ENCODE measurements at regions not wholly inside any gene's neighbourhood (a gene's known extent, or its start where the extent isn't known, plus 50 kb on each side); places are given as distances from the start of the nearest gene placed in this dataset.

DNA sequence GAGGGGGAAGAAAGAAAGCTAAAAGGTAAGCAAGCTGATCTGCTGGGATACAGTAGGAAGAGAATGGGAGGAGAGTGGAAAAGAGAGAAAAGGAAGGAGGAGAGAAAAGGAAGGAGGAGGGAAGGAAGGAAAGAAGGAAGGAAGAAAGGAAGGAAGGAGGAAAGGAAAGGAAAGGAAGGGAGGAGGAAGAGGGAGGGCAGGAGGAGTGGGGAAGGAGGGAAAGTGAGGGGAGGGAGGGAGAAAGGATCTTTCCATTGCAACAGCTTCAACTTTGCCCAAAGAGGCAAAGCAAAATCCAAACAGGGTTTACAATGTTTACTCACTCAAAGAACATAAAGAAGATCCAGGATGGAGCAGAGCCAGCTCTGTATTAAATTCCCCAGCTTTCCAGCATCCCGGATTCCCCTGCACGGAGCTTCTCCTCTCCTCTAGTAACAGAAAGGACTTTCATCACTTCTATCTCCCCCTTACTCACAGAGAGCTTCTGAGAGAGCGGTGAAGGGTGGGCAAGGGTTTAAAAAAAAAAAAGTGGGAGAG lies 494.2 kb upstream of the PROK2 start:
- Histone ChIP-seq H3K36me3 (no peaks in the 10 kb centered on the region), H3K4me1 (peaks cover 10 to 28% (median 26%) of the 10 kb centered on the region in 4 donors), H3K27ac (replicated peaks in 1 of 4) (peak overlapping the region in 1 of 4 donors; percentile 30), H3K27me3 (no peaks in the 10 kb centered on the region), H3K4me3 (no peak overlapping the region), H3K9me3 (peaks cover 0 to 7% (median 5%) of the 10 kb centered on the region in 4 donors)
- TF ChIP-seq POLR2A (IDR thresholded peaks at IDR 0.05; ENCODE audit: low read depth) (no peak), POLR2AphosphoS5 (IDR thresholded peaks at IDR 0.05) (no peak), EP300 (IDR thresholded peaks at IDR 0.05) (no peak)
- TF ChIP-seq, protein P1, sequence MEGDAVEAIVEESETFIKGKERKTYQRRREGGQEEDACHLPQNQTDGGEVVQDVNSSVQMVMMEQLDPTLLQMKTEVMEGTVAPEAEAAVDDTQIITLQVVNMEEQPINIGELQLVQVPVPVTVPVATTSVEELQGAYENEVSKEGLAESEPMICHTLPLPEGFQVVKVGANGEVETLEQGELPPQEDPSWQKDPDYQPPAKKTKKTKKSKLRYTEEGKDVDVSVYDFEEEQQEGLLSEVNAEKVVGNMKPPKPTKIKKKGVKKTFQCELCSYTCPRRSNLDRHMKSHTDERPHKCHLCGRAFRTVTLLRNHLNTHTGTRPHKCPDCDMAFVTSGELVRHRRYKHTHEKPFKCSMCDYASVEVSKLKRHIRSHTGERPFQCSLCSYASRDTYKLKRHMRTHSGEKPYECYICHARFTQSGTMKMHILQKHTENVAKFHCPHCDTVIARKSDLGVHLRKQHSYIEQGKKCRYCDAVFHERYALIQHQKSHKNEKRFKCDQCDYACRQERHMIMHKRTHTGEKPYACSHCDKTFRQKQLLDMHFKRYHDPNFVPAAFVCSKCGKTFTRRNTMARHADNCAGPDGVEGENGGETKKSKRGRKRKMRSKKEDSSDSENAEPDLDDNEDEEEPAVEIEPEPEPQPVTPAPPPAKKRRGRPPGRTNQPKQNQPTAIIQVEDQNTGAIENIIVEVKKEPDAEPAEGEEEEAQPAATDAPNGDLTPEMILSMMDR (IDR thresholded peaks at IDR 0.05), result no peak
- no peak for DNase-seq (ENCODE audit: extremely low spot score)
- WGBS, result 65% methylated on average over 3 of the region's 3 CpGs
- intact Hi-C loops (cut with DNase I), result no loop called here

DNA sequence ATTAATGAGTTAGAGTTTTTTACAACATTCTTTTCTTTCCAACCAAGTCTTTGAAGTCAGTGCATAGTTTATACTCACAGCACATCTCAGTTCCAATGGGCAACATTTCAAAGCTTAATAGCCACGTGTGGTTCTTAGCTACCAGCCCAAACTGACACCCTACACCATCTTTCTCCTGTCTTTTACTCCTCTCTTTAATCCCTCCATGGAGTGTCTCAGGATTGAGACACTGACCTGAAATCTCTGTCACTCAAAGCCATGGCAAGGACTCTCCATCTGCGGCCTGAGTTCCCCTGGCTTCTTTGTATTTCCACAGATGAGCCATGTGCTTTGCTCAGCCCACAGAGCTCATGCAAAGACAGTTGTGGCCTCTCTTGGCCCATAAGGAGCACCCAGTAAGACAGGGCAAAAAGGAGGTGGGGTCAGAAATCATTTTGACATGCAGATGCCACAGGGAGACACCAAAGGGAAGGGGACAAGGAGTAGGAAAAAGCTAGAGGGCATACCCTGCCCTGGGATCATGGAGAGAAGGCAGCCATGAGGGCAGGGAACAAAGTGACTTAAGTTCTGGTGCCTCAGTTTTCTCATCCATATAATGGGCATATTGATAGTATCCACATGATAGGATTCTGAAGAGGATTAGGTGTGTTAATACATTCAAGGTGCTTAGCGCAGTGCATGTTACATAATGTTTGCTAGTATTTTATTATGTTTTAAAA lies 493.6 kb upstream of the PROK2 start:
- intact Hi-C loops (cut with DNase I), result no loop called here

DNA sequence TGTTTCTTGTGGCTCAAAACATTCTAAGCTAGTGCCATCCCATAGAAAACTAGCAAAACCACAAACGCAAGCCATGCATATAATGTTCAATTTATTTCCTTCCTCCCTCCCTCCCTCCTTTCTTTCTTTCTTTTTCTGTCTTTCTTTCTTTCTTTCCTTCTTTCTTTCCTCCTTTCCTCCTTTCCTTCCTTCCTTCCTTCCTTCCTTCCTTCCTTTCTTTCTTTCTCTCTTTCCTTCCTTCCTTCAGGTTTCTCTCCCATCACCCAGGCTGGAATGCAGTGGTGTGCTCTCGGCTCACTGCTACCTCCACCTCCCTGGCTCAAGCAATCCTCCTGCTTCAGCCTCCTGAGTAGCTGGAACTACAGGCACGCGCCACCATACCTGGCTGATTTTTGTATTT lies 492.8 kb upstream of the PROK2 start:
- TF ChIP-seq POLR2AphosphoS5 (IDR thresholded peaks at IDR 0.05) (no peak), EP300 (IDR thresholded peaks at IDR 0.05) (no peak), POLR2A (IDR thresholded peaks at IDR 0.05; ENCODE audit: low read depth) (no peak)
- TF ChIP-seq, protein P1 (IDR thresholded peaks at IDR 0.05), result no peak
- intact Hi-C loops (cut with DNase I), result no loop called here

More for the DNA sequence above, 493.6 kb upstream of the PROK2 start:
- Histone ChIP-seq H3K4me1 (peaks cover 16 to 35% (median 33%) of the 10 kb centered on the region in 4 donors), H3K9me3 (peaks cover 0 to 7% (median 5%) of the 10 kb centered on the region in 4 donors), H3K27ac (replicated peaks in 1 of 4) (no peak overlapping the region), H3K27me3 (no peaks in the 10 kb centered on the region), H3K36me3 (no peaks in the 10 kb centered on the region), H3K4me3 (no peak overlapping the region)
- DNase-seq (ENCODE audit: extremely low spot score), result no peak
- no peak for TF ChIP-seq POLR2A (IDR thresholded peaks at IDR 0.05; ENCODE audit: low read depth)
- no peak for TF ChIP-seq POLR2AphosphoS5 (IDR thresholded peaks at IDR 0.05)
- no peak for TF ChIP-seq EP300 (IDR thresholded peaks at IDR 0.05)
- TF ChIP-seq, protein P1 (IDR thresholded peaks at IDR 0.05), result no peak
- WGBS, result 73% methylated on average over 3 of the region's 3 CpGs

DNA sequence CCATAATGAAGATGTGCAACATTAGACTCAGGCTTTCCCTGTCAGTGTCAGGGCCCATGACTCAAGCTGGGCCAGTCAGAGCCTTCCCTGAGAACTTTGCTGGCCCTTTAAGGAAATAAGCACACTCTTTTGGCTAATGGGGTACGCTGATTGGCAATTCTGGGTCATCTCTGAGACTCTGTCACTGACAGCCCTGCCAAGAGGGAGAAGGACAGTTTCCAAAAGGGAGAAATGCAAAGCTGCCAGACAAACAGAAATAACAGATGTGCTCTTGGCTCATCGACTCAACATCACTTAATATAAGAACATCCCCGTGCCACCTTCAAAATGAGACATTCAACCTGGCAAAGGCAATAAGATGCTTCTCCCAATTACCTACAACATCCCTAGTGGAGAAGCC lies 491.9 kb upstream of the PROK2 start:
- Histone ChIP-seq H3K36me3 (no peaks in the 10 kb centered on the region), H3K4me3 (no peak overlapping the region), H3K9me3 (no peaks in the 10 kb centered on the region), H3K27me3 (no peaks in the 10 kb centered on the region), H3K27ac (replicated peaks in 1 of 4) (no peak overlapping the region), H3K4me1 (peaks cover 27 to 45% (median 42%) of the 10 kb centered on the region in 4 donors)
- TF ChIP-seq, protein P1 (IDR thresholded peaks at IDR 0.05), result no peak
- TF ChIP-seq POLR2A (IDR thresholded peaks at IDR 0.05; ENCODE audit: low read depth), result no peak
- TF ChIP-seq EP300 (IDR thresholded peaks at IDR 0.05), result no peak
- TF ChIP-seq POLR2AphosphoS5 (IDR thresholded peaks at IDR 0.05), result no peak
- intact Hi-C loops (cut with DNase I), result no loop called here
- no peak for DNase-seq (ENCODE audit: extremely low spot score)
- 82% methylated on average over 3 of the region's 3 CpGs for WGBS

More for the DNA sequence above, 492.8 kb upstream of the PROK2 start:
- peaks cover 20 to 40% (median 38%) of the 10 kb centered on the region in 4 donors for H3K4me1 ChIP-seq
- DNase-seq (ENCODE audit: extremely low spot score), result no peak
- H3K36me3 ChIP-seq, result no peaks in the 10 kb centered on the region
- no peak overlapping the region for H3K4me3 ChIP-seq
- 94% methylated on average over 4 of the region's 4 CpGs for WGBS
- H3K27me3 ChIP-seq, result no peaks in the 10 kb centered on the region
- peaks cover 0 to 3% (median 1%) of the 10 kb centered on the region in 4 donors for H3K9me3 ChIP-seq
- H3K27ac ChIP-seq (replicated peaks in 1 of 4), result no peak overlapping the region

Measured in esophagus muscularis mucosa (tissue), 4 donors.